K562 (cell line): ENCODE measurements at regions not wholly inside any gene's neighbourhood (a gene's known extent, or its start where the extent isn't known, plus 50 kb on each side); places are given as distances from the start of the nearest gene placed in this dataset.

Experiments used
- C11orf30 ChIP-seq: fragments of 450-650 bp; IDR thresholded peaks from 2 replicates; pipeline ENCODE4 v1.6.1; 2016; ENCODE audit warnings: low read depth, mild to moderate bottlenecking
- CCNT2 ChIP-seq: IDR thresholded peaks from 2 replicates; pipeline ENCODE4 v1.6.1; 2011; ENCODE audit warnings: borderline replicate concordance, low read depth, mild to moderate bottlenecking, moderate library complexity, mixed read lengths, low read length; ENCODE audit not compliant: insufficient read length; ENCODE audit errors: extremely low read depth
- CEBPB ChIP-seq: fragments of 450-650 bp; IDR thresholded peaks from 2 replicates; pipeline ENCODE4 v1.6.1; 2016; ENCODE audit warnings: missing genetic modification characterization, missing compliant biosample characterization
- EGR1 ChIP-seq: fragments of 450-650 bp; conservative IDR thresholded peaks from 2 replicates; pipeline ENCODE4 v1.6.1; 2017; ENCODE audit warnings: mild to moderate bottlenecking
- FOXP4 ChIP-seq: sonication (generic); formaldehyde crosslinking; IDR thresholded peaks from 2 replicates; pipeline ENCODE4 v1.8.0; 2022; ENCODE audit warnings: mild to moderate bottlenecking, missing genetic modification reagents, borderline replicate concordance
- HNRNPL ChIP-seq: fragments of 200-400 bp; formaldehyde crosslinking; IDR thresholded peaks from 2 replicates; pipeline ENCODE4 v1.6.1; 2017; ENCODE audit warnings: low read depth, mild to moderate bottlenecking, low read length
- MLLT1 ChIP-seq, 2 experiments: fragments of 450-650 bp; IDR thresholded peaks; 2 replicates each; pipeline ENCODE4 v1.6.1; 2016
- MXD1 ChIP-seq: fragments of 250-450 bp; sonication (Bioruptor Pico); IDR thresholded peaks from 2 replicates; pipeline ENCODE4 v1.8.0; 2021; ENCODE audit warnings: borderline replicate concordance, mild to moderate bottlenecking, moderate library complexity; ENCODE audit not compliant: poor library complexity, severe bottlenecking
- NCOA2 ChIP-seq, 2 experiments: fragments of 450-650 bp; IDR thresholded peaks; 2 replicates each; pipeline ENCODE4 v1.6.1; 2018; ENCODE audit warnings: mild to moderate bottlenecking in 2 of 2, moderate library complexity in 1 of 2; ENCODE audit not compliant: partially characterized antibody in 2 of 2
- NR2F6 ChIP-seq: fragments of 450-650 bp; formaldehyde crosslinking; IDR thresholded peaks from 2 replicates; pipeline ENCODE4 v1.4.0; 2020; ENCODE audit warnings: mild to moderate bottlenecking
- PHB ChIP-seq: fragments of 250-450 bp; sonication (Bioruptor Pico); IDR thresholded peaks from 2 replicates; pipeline ENCODE4 v1.5.0; 2021
- RAD21 ChIP-seq, 2 experiments: fragments of 250-450 bp in 1 of 2; fragments of 450-650 bp in 1 of 2; sonication (Bioruptor Pico) in 1 of 2; formaldehyde crosslinking in 1 of 2; IDR thresholded peaks in 1 of 2; conservative IDR thresholded peaks in 1 of 2; 2 replicates each; pipeline versions ENCODE4 v1.4.0 to v1.8.0; 2020 to 2022; ENCODE audit warnings: mild to moderate bottlenecking in 2 of 2, moderate library complexity in 1 of 2
- RAD51 ChIP-seq: fragments of 450-650 bp; IDR thresholded peaks from 2 replicates; pipeline ENCODE4 v1.7.1; 2016; ENCODE audit warnings: low read depth, mild to moderate bottlenecking, borderline replicate concordance
- TARDBP ChIP-seq: fragments of 450-650 bp; IDR thresholded peaks from 2 replicates; pipeline ENCODE4 v1.6.1; 2016
- ZHX1 ChIP-seq: fragments of 150-350 bp; conservative IDR thresholded peaks from 2 replicates; pipeline ENCODE4 v1.6.1; 2014; ENCODE audit warnings: low read length
- ZNF24 ChIP-seq: fragments of 450-650 bp; IDR thresholded peaks from 2 replicates; pipeline ENCODE4 v1.6.1; 2016
- ZNF263 ChIP-seq: sonication (generic); formaldehyde crosslinking; IDR thresholded peaks from 2 replicates; pipeline ENCODE4 v1.8.0; 2022; ENCODE audit warnings: mild to moderate bottlenecking, missing genetic modification reagents, borderline replicate concordance
- ZNF41 ChIP-seq: fragments of 250-450 bp; sonication (Bioruptor Pico); conservative IDR thresholded peaks from 2 replicates; pipeline ENCODE4 v1.4.0; 2020; ENCODE audit warnings: mild to moderate bottlenecking
- ZNF431 ChIP-seq: sonication (generic); formaldehyde crosslinking; IDR thresholded peaks from 2 replicates; pipeline ENCODE4 v1.8.0; 2022; ENCODE audit warnings: mild to moderate bottlenecking, missing genetic modification reagents

GRCh38 chr12:124422570-124423523 lies 128.0 kb downstream of the RFLNA start (continued):
- peak; percentile 86 for TF ChIP-seq HNRNPL
- no peak for TF ChIP-seq FOXP4
- no peak for TF ChIP-seq ZNF24
- peak; percentile 16; the same call in 1 of the 2 replicates for TF ChIP-seq ZNF263 (CRISPR knock-in tag)
- peak; percentile 48 for TF ChIP-seq CCNT2
- no peak for TF ChIP-seq RAD51
- no peak for TF ChIP-seq RAD21 (CRISPR knock-in tag; conservative IDR thresholded peaks at IDR 0.05 in 1 of 2, IDR thresholded peaks at IDR 0.05 in 1 of 2)
- no peak for TF ChIP-seq MLLT1 (IDR thresholded peaks at IDR 0.05)
- TF ChIP-seq CEBPB = no peak
- TF ChIP-seq ZNF431 (CRISPR knock-in tag) = no peak
- TF ChIP-seq ZNF41 (CRISPR knock-in tag) = no peak
- no peak for TF ChIP-seq NR2F6 (CRISPR knock-in tag)
- TF ChIP-seq TARDBP = no peak; the same call in 1 of the 2 replicates
- no peak for TF ChIP-seq ZHX1
- no peak for TF ChIP-seq MXD1 (CRISPR knock-in tag)
- TF ChIP-seq PHB (CRISPR knock-in tag) = no peak
- TF ChIP-seq C11orf30 = no peak
- peak; percentile 40 for TF ChIP-seq EGR1
- TF ChIP-seq NCOA2 (IDR thresholded peaks at IDR 0.05; ENCODE audit: partially characterized antibody in 2 of 2) = no peak
